ENCODE measurements at regions not wholly inside any gene's neighbourhood (a gene's known extent, or its start where the extent isn't known, plus 50 kb on each side); places are given as distances from the start of the nearest gene placed in this dataset.
"Not testable (repeated sequence)": the region's sequence is repeated elsewhere in the genome, so short reads cannot be mapped to it uniquely, and the experiment has no call there.

GRCh38 chr1:81506699-81507098 is 294.0 kb upstream of the ADGRL2 start:
- no peaks in the 10 kb centered on the region for H3K36me3 Mint-ChIP-seq (ENCODE audit: low read depth)
- intact Hi-C loops (cut with micrococcal nuclease) = no loop called here
- H3K27ac Mint-ChIP-seq = no peak overlapping the region
- no peaks in the 10 kb centered on the region for H3K27me3 Mint-ChIP-seq
- no peaks in the 10 kb centered on the region for H3K4me1 Mint-ChIP-seq (ENCODE audit: low read depth)
- no peak overlapping the region for H3K4me3 Mint-ChIP-seq
- H3K9me3 Mint-ChIP-seq = no peaks in the 10 kb centered on the region

GRCh38 chr1:81505831-81506230 is 294.9 kb upstream of the ADGRL2 start:
- Mint-ChIP-seq H3K4me3 (no peak overlapping the region), H3K27ac (no peak overlapping the region), H3K9me3 (no peaks in the 10 kb centered on the region), H3K36me3 (ENCODE audit: low read depth) (no peaks in the 10 kb centered on the region), H3K27me3 (no peaks in the 10 kb centered on the region), H3K4me1 (ENCODE audit: low read depth) (no peaks in the 10 kb centered on the region)
- intact Hi-C loops (cut with micrococcal nuclease) = no loop called here

DNA sequence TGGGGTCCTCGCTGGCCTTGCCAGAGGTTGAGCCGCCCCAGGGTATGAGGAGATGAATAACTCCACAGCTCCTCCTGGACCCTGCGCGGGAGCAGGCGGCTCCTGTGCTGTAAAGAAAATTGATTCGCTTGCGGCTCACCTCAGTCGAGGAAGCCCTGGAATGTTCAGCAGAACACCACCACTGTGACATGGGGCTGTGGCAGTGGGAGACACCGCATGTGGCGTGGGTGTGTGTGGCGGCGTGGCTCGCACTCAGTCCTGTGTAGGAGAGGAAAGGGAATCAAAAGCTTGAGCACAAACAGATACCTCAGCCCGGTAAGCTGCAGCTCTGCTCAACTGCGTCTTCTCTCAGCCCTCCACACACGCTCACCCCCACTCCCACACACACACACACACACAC is 295.9 kb upstream of the ADGRL2 start:
- H3K4me1 Mint-ChIP-seq (ENCODE audit: low read depth); intact Hi-C loops (cut with micrococcal nuclease); H3K9me3 Mint-ChIP-seq; H3K27me3 Mint-ChIP-seq; H3K4me3 Mint-ChIP-seq; H3K27ac Mint-ChIP-seq; H3K36me3 Mint-ChIP-seq (ENCODE audit: low read depth): not testable (repeated sequence)

GRCh38 chr1:81502705-81503104 is 298.0 kb upstream of the ADGRL2 start:
- H3K27me3 Mint-ChIP-seq; H3K4me1 Mint-ChIP-seq (ENCODE audit: low read depth); H3K9me3 Mint-ChIP-seq; H3K4me3 Mint-ChIP-seq; H3K27ac Mint-ChIP-seq; intact Hi-C loops (cut with micrococcal nuclease); H3K36me3 Mint-ChIP-seq (ENCODE audit: low read depth): not testable (repeated sequence)

GRCh38 chr1:81501485-81501884 is 299.2 kb upstream of the ADGRL2 start:
- H3K9me3 Mint-ChIP-seq; H3K27me3 Mint-ChIP-seq; H3K4me3 Mint-ChIP-seq; intact Hi-C loops (cut with micrococcal nuclease); H3K36me3 Mint-ChIP-seq (ENCODE audit: low read depth); H3K27ac Mint-ChIP-seq; H3K4me1 Mint-ChIP-seq (ENCODE audit: low read depth): not testable (repeated sequence)

DNA sequence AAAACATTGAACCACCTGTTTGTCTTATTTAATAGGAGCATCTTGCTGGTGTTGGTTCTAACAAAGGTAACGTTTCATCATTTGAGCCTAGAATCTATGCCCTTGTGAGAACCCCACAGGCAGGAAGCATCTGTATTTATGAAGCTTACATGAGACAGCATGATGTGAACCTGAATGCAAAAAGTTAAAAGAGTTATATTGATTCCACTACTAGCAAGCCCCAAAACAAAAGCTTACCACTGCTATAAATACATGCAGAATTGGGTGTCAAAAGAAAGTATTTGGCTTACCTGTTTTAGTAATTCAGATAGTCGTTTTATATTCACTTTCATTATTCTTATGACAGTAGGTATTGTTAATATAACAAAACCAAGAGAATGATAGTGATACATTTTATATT is 301.2 kb upstream of the ADGRL2 start:
- Mint-ChIP-seq H3K27me3 (no peaks in the 10 kb centered on the region), H3K4me1 (ENCODE audit: low read depth) (no peaks in the 10 kb centered on the region), H3K4me3 (no peak overlapping the region), H3K36me3 (ENCODE audit: low read depth) (no peaks in the 10 kb centered on the region), H3K27ac (no peak overlapping the region), H3K9me3 (no peaks in the 10 kb centered on the region)
- intact Hi-C loops (cut with micrococcal nuclease) = no loop called here

GRCh38 chr1:81498471-81499462 is 302.0 kb upstream of the ADGRL2 start:
- no peaks in the 10 kb centered on the region for H3K9me3 Mint-ChIP-seq
- H3K36me3 Mint-ChIP-seq (ENCODE audit: low read depth) = no peaks in the 10 kb centered on the region

GRCh38 chr1:81496349-81496748 is 304.4 kb upstream of the ADGRL2 start:
- intact Hi-C loops (cut with micrococcal nuclease) = no loop called here
- no peaks in the 10 kb centered on the region for H3K4me1 Mint-ChIP-seq (ENCODE audit: low read depth)
- H3K27me3 Mint-ChIP-seq = no peaks in the 10 kb centered on the region
- no peak overlapping the region for H3K27ac Mint-ChIP-seq
- H3K9me3 Mint-ChIP-seq = no peaks in the 10 kb centered on the region
- no peak overlapping the region for H3K4me3 Mint-ChIP-seq
- no peaks in the 10 kb centered on the region for H3K36me3 Mint-ChIP-seq (ENCODE audit: low read depth)

More at GRCh38 chr1:81498471-81499462, 302.0 kb upstream of the ADGRL2 start:
- no peak overlapping the region for H3K4me3 Mint-ChIP-seq
- no peaks in the 10 kb centered on the region for H3K4me1 Mint-ChIP-seq (ENCODE audit: low read depth)
- no peaks in the 10 kb centered on the region for H3K27me3 Mint-ChIP-seq
- no peak overlapping the region for H3K27ac Mint-ChIP-seq
- intact Hi-C loops (cut with micrococcal nuclease) = no loop called here

DNA sequence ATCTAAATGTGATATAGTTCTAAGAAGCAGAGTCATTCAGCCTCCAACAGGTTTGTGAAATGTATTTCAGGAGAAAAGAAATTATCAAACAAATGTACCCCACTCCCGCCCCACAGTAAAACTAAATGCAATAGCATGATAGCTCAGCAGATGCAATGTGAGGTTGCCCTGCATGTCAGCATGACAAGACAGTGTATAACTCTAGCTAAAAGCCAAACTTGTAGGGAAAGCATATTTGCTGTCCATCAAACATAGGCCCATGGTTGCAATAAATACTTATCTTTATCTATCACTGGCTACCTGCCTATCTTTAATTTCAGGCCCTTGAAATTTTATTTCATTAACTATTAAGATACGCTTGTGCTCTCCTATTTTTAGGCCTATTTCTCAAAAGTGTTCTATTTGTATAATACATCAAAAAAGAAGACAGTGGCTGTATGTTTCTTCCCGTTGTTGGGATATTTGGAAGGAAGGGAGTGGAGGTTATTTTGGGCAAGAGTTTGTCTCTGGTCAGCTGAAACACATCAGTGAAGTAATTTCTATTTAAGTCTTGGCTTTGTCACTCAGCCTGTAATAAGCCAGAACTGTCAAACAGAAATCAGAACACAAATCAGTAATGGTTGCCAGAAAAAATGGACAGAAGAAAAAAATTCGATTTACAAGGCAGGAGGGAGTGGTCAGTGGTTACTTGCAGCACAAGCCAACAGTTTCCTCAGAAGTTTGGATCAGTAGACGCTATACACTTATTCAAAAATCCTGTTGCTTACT is 307.4 kb upstream of the ADGRL2 start:
- Mint-ChIP-seq H3K27me3 (no peaks in the 10 kb centered on the region), H3K36me3 (ENCODE audit: low read depth) (no peaks in the 10 kb centered on the region), H3K4me1 (ENCODE audit: low read depth) (no peaks in the 10 kb centered on the region), H3K4me3 (no peak overlapping the region), H3K9me3 (peaks cover 15% of the 10 kb centered on the region), H3K27ac (no peak overlapping the region)
- intact Hi-C loops (cut with micrococcal nuclease) = no loop called here

DNA sequence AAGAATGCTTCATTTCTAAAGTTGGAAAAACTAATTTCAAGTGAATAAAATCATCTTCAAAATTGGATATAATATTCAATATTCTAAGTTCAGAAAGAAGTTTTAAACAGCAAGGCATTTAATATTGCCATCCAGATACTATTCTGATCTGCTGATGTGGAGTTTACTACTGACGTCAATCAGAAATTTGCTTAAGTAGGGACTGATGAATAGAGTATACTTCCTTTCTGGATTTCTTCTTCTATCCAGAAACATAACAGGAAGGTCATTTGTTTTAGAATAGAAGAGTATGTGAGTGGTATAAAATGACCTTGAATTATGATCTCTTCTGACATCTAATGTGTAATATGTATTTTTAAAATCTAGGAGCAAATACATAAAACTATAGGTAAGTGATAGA is 308.1 kb upstream of the ADGRL2 start:
- Mint-ChIP-seq H3K9me3 (peaks cover 18% of the 10 kb centered on the region), H3K4me1 (ENCODE audit: low read depth) (no peaks in the 10 kb centered on the region), H3K4me3 (no peak overlapping the region), H3K27ac (no peak overlapping the region), H3K27me3 (no peaks in the 10 kb centered on the region), H3K36me3 (ENCODE audit: low read depth) (no peaks in the 10 kb centered on the region)
- intact Hi-C loops (cut with micrococcal nuclease) = no loop called here

DNA sequence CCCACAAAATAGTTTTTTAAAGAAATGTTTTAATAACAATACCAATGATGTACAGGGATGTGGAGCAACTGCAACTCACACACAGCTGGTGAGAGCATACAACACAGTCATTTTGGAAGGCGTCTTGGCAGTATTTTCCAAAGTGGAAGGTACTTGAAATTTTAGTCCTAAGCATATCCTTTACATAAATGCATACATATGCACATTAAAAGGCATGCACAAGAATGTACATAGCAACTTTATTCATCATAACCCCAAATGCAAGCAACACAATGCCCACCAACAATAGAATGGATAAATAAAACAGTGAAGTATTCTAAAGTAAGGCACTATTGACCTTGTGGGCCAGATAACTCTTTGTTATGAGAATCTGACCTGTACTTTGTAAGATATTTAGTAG is 310.1 kb upstream of the ADGRL2 start:
- H3K9me3 Mint-ChIP-seq = peaks cover 18% of the 10 kb centered on the region
- H3K27ac Mint-ChIP-seq = no peak overlapping the region
- H3K36me3 Mint-ChIP-seq (ENCODE audit: low read depth) = no peaks in the 10 kb centered on the region
- no peak overlapping the region for H3K4me3 Mint-ChIP-seq
- intact Hi-C loops (cut with micrococcal nuclease) = no loop called here
- no peaks in the 10 kb centered on the region for H3K4me1 Mint-ChIP-seq (ENCODE audit: low read depth)
- H3K27me3 Mint-ChIP-seq = no peaks in the 10 kb centered on the region

- intact Hi-C loops (cut with micrococcal nuclease) = no loop called here
- H3K27ac Mint-ChIP-seq = no peak overlapping the region
- no peak overlapping the region for H3K4me3 Mint-ChIP-seq
- H3K27me3 Mint-ChIP-seq = no peaks in the 10 kb centered on the region
- no peaks in the 10 kb centered on the region for H3K4me1 Mint-ChIP-seq (ENCODE audit: low read depth)
- peaks cover 18% of the 10 kb centered on the region for H3K9me3 Mint-ChIP-seq
- no peaks in the 10 kb centered on the region for H3K36me3 Mint-ChIP-seq (ENCODE audit: low read depth)
Observed at GRCh38 chr1:81489372-81489934, 311.3 kb upstream of the ADGRL2 start.

DNA sequence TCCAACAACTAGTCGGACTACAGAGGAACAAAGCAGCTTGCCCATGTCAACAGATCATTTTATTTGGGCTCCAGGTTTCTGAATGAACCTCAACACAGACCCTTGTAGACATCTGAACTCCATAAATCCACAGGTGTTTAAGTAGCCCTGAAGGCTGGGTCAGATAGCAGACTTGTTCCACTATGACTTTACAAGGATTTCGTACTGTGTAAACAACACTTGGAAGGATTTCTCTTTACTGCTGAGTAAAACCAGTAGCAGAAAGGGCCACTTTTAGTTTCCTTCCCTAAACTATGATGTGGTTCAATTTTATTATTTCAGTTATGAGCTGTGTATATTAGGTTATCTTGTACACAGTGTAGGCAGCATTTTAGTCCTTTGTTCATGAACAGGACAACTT is 316.4 kb upstream of the ADGRL2 start:
- H3K27me3 Mint-ChIP-seq = no peaks in the 10 kb centered on the region
- no peak overlapping the region for H3K4me3 Mint-ChIP-seq
- no peaks in the 10 kb centered on the region for H3K36me3 Mint-ChIP-seq (ENCODE audit: low read depth)
- H3K4me1 Mint-ChIP-seq (ENCODE audit: low read depth) = no peaks in the 10 kb centered on the region
- H3K27ac Mint-ChIP-seq = no peak overlapping the region
- intact Hi-C loops (cut with micrococcal nuclease) = no loop called here
- H3K9me3 Mint-ChIP-seq = peaks cover 13% of the 10 kb centered on the region

GRCh38 chr1:81478219-81478618 is 322.5 kb upstream of the ADGRL2 start:
- Mint-ChIP-seq H3K4me3 (no peak overlapping the region), H3K27ac (no peak overlapping the region), H3K4me1 (ENCODE audit: low read depth) (no peaks in the 10 kb centered on the region), H3K9me3 (no peaks in the 10 kb centered on the region), H3K27me3 (no peaks in the 10 kb centered on the region), H3K36me3 (ENCODE audit: low read depth) (no peaks in the 10 kb centered on the region)
- intact Hi-C loops (cut with micrococcal nuclease) = no loop called here

All from dendritic cell treated with granulocyte-macrophage colony-stimulating factor and Interleukin-4, amounts not matched to agents 40 ng/mL and 50 ng/mL, for 4 days (primary cell).